GM06990 (cell line): ENCODE measurements at regions not wholly inside any gene's neighbourhood (a gene's known extent, or its start where the extent isn't known, plus 50 kb on each side); places are given as distances from the start of the nearest gene placed in this dataset.

Experiments used
- DNase-seq: peaks from one replicate; pipeline ENCODE4 v3.0.0-alpha.2; 2011; ENCODE audit not compliant: insufficient read length; ENCODE audit errors: extremely low read depth
- H3K27me3 ChIP-seq: replicated peaks from 2 replicates; pipeline ENCODE4 v1.6.0; 2011; ENCODE audit warnings: low read length; ENCODE audit not compliant: control insufficient read depth, insufficient read depth
- H3K36me3 ChIP-seq: 2 replicates; pipeline ENCODE4 v1.5.1; 2011; ENCODE audit warnings: low read length; ENCODE audit not compliant: control insufficient read depth, insufficient read depth
- H3K4me3 ChIP-seq: replicated peaks from 2 replicates; pipeline ENCODE4 v1.5.1; 2011; ENCODE audit warnings: low read depth, mild to moderate bottlenecking, control low read depth, low read length
- TF ChIP-seq, protein P1 (sequence below): IDR thresholded peaks from 2 replicates; pipeline ENCODE4 v1.5.1; 2011; ENCODE audit warnings: low read length, control low read depth, mild to moderate bottlenecking, inconsistent platforms; ENCODE audit not compliant: insufficient read depth, poor library complexity, severe bottlenecking

GRCh38 chr4:138595731-138596460, 353.7 kb upstream of the SLC7A11 start:
- no peaks in the 10 kb centered on the region for H3K27me3 ChIP-seq
- no peaks in the 10 kb centered on the region for H3K36me3 ChIP-seq
- no peak overlapping the region for H3K4me3 ChIP-seq
- DNase-seq: no peak
- TF ChIP-seq, protein P1, sequence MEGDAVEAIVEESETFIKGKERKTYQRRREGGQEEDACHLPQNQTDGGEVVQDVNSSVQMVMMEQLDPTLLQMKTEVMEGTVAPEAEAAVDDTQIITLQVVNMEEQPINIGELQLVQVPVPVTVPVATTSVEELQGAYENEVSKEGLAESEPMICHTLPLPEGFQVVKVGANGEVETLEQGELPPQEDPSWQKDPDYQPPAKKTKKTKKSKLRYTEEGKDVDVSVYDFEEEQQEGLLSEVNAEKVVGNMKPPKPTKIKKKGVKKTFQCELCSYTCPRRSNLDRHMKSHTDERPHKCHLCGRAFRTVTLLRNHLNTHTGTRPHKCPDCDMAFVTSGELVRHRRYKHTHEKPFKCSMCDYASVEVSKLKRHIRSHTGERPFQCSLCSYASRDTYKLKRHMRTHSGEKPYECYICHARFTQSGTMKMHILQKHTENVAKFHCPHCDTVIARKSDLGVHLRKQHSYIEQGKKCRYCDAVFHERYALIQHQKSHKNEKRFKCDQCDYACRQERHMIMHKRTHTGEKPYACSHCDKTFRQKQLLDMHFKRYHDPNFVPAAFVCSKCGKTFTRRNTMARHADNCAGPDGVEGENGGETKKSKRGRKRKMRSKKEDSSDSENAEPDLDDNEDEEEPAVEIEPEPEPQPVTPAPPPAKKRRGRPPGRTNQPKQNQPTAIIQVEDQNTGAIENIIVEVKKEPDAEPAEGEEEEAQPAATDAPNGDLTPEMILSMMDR: no peak

- no peaks in the 10 kb centered on the region for H3K27me3 ChIP-seq
- no peaks in the 10 kb centered on the region for H3K36me3 ChIP-seq
- no peak overlapping the region for H3K4me3 ChIP-seq
- DNase-seq: no peak
- TF ChIP-seq, protein P1: no peak
Measured at GRCh38 chr4:138595171-138595570, 353.0 kb upstream of the SLC7A11 start.

DNA sequence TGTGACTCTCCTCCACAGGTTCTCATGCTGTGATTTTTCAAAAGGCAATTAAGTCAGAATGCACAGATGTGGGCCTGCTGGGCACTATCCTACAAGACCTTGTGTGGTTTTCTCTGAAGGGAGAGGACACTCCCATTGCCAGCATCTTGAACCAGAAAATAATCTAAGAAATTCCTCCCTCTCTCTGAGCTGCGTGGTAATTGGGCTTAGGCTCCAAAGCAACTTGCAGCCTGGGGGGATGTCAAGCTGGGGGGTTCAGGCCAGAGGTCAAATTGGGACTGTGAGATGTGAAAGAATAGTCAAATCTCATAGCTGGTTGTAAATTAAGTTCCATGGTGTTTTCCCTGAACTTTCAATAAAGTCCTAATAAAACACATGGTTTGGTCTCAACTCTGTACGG, 350.6 kb upstream of the SLC7A11 start:
- no peaks in the 10 kb centered on the region for H3K36me3 ChIP-seq
- H3K4me3 ChIP-seq: no peak overlapping the region
- no peak for DNase-seq
- TF ChIP-seq, protein P1: no peak
- H3K27me3 ChIP-seq: no peaks in the 10 kb centered on the region

DNA sequence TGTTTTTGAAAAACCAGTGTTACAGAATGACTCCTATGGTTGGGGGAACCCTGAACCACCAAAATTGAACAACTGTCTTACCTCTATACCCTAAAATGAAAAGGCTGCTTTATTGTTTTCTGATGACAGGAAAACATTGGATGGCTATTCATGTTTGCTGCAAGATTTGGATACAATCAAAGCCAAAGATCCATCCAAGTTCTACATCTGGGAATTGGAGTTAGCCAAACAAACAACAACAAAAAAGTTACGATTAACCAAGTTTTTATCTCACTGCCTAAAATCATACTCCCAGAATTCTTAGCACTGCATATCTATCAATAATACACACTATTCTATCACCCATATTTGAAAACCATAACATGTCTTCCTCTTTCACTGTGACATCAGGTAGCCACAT, 349.7 kb upstream of the SLC7A11 start:
- H3K4me3 ChIP-seq: no peak overlapping the region
- TF ChIP-seq, protein P1: no peak
- no peak for DNase-seq
- H3K27me3 ChIP-seq: no peaks in the 10 kb centered on the region
- no peaks in the 10 kb centered on the region for H3K36me3 ChIP-seq

- Histone ChIP-seq H3K27me3 (no peaks in the 10 kb centered on the region), H3K4me3 (no peak overlapping the region), H3K36me3 (no peaks in the 10 kb centered on the region)
- no peak for DNase-seq
- TF ChIP-seq, protein P1: no peak
Measured at GRCh38 chr4:138588501-138588900, 346.4 kb upstream of the SLC7A11 start.

DNA sequence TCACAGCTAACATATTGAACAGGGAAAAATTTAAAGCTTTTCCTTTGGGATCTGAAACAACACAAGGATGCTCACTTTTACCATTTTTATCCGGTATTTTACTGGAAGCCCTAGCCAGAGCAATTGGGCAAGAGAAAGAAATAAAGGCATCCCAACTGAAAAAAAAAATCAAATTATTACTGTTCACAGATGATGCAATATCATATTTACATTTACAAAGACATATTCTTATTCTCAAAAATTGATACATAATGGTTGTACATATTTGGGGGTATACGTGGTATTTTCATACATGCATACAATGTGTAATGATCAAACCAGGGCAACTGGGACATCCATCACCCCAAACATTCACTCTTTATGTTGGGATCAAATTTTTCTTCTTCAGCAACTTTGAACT, 337.0 kb upstream of the SLC7A11 start:
- TF ChIP-seq, protein P1: no peak
- no peaks in the 10 kb centered on the region for H3K27me3 ChIP-seq
- H3K36me3 ChIP-seq: no peaks in the 10 kb centered on the region

More for the DNA sequence above, 337.0 kb upstream of the SLC7A11 start:
- no peak overlapping the region for H3K4me3 ChIP-seq
- DNase-seq: no peak
